Stimulated activated CD8-positive, alpha-beta memory T cell treated with anti-CD3 and anti-CD28 coated beads, Interleukin-12 subunit alpha, Interleukin-12 subunit beta, amount 100 ng/mL, for 1 hour (primary cell): ENCODE measurements at regions not wholly inside any gene's neighbourhood (a gene's known extent, or its start where the extent isn't known, plus 50 kb on each side); places are given as distances from the start of the nearest gene placed in this dataset.
"Not testable (repeated sequence)": the region's sequence is repeated elsewhere in the genome, so short reads cannot be mapped to it uniquely, and the experiment has no call there.

Experiments
- DNase-seq: peaks from one replicate; pipeline ENCODE4 v3.0.0-alpha.2; 2020; ENCODE audit warnings: low read depth

DNA sequence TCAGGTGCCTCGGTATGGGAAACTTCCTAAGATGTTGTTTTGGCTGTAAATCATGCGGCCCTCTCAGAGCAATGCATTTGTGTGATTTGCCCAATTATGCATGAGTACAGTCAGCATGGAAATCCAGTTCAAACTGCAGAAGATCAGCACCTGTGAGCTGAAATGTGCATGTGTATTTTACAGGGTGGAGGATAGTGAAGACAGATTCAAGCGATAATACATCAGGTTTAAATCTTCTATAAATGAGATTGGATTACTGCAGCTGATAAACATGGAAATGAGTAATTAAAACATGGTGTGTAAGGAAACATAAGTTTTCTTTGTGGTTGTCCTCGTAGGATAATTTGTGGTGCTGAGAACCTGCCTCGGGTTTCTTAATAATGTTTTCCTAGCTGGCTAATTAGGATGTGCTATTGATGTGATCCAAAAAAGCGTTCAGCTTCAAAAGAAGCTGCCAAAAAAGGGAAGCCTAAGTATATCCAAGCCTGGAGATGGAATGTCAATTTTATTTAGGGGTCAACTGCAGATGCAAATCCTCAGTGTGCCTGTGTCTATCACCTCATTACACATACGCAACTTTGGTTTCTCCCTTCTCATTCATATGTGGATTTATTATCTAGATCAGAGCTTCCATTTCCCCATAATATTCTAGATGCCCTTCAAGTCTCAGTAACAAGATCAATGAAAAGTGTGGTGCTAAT lies 117.1 kb upstream of the CCDC28A start:
- DNase-seq: no peak

DNA sequence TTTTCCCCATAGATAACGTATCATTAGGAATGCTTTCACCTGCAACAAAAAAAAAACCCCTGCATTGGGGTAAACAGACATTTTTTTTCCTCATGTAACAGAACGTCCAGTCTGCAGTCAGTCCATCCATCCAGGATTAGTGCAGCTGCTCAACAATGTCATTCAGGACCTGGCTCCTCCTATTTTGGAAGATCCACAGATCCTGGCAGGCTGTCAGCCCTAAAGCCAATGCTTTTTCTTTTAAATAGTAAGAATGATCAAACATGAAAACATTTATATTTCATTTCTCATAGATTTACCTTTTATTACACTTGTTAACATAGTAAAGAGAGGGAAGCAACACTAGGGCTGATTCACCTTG lies 116.5 kb upstream of the CCDC28A start:
- DNase-seq: no peak

DNA sequence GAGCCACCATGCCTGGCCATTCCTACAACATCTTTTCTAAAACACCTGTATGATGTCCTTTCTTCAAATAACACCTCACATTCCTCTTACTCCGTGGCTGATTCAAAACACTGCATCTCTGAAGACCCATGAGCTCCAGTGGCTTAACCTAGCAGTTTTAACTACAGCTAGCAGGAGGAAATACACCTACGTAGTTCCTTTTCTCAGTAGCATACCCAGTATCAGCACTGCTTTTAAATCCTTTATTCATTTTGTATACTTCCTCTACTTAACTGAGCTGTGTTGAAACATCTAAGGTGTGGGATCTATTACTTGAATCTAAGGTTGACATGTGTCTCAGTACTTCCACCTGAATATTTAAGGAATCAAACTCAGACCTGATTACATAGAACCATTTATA lies 113.6 kb upstream of the CCDC28A start:
- DNase-seq: no peak

DNA sequence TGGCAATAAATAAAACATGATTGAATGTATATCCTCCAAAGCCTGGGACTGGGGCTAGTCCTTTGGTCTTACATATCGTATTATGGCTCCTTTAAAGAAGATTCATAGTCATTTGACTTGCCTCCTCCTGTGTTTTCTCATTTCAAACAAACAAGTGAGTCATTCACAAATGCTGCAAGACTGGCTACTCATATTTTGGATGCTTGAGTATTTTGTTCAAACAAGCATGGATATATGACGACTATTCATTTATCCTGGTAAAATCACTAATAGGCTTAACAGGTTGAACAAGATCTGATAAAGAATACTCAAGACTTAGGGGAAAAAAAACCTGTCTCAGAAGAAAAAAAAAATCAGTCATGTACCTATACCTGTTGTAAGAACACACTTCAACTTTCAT lies 111.1 kb upstream of the CCDC28A start:
- DNase-seq: no peak

DNA sequence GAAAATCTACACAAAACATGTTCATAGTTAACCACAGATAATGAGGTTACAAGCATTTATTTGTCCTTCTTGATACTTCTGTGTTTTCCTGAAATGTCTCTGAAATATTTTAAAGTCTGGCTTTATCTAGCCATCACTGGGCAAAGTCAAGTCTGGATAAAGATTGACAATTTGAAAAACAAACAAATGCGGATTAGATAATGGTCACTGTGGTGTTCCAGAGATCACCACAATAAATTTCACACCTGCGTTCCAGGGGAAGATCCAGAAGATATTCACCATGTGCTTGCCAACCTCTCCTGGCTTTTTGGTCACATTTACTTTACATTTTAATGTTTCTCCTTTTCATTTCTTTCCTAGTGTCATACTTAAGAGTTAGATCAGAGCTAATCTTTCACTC lies 109.7 kb upstream of the CCDC28A start:
- DNase-seq: no peak

DNA sequence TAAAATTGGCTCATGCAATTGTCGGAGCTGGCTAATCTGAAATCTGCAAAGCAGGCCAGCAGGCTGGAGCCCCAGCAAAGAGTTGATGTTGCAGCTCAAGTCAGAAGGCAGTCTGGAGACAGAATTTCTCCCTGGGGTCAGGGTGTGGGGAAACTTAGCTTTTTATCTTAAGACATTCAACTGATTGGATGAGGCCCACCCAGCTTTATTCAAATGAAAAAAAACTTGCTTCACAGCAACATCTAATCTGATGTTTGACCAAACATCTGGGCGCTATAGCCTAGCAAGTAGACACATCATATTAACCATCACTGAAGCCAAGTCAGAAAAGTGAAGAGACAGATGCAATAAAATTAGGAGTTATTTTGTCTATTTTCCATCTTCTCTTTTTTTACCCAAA lies 108.8 kb upstream of the CCDC28A start:
- DNase-seq: no peak

DNA sequence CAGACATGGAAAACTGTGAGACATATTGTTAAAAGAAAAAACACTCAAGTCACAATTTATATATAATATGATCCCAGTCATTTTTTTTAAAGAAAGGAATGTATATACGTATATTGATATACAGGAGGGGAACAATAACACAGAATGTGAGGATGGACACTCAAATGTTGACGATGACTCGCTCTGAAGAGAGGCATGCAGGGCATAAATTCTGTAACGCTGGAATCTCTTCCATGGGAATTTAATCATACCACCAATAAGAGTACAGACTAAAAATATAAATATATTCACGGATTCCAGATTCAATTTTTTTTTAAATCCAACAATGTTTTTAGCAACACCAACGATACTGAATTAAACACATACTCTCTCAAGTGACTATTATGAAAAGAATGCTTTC lies 106.9 kb upstream of the CCDC28A start:
- DNase-seq: no peak

DNA sequence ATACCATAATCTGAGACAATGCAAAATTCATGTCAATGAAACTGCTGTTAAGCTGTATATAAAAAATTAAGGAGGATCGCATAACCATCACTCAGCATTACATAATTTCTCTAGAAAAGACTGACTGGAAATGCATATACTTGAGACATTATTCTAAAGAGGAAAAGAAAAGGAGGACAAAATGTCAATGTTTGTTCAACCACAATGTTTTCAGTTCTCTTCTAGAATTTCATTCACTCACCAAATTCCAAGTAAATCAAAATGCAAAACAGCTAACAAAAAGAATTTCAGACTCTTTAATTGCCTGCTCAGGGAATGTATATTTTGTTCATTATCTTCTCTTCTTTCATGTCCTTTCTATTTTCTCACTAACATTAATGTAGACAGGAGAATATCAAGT lies 106.2 kb upstream of the CCDC28A start:
- DNase-seq: no peak

DNA sequence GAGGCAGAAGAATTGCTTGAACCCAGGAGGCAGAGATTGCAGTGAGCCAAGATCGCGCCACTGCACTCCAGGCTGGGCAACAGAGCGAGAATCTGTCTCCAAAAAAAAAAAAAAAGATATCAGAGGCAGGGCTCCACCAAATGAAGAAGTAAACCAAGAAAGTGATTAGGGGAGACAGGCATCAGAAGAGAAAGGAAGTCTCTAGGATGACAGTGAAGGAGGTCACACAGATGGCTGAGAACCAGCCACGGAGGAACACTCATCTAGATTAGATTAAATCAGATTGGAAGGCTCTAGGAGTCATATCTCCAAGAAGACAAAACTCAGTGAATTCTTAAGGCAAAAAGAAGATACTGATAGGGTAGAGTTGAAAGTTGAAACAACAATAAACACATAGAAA lies 102.2 kb upstream of the CCDC28A start:
- no peak for DNase-seq

DNA sequence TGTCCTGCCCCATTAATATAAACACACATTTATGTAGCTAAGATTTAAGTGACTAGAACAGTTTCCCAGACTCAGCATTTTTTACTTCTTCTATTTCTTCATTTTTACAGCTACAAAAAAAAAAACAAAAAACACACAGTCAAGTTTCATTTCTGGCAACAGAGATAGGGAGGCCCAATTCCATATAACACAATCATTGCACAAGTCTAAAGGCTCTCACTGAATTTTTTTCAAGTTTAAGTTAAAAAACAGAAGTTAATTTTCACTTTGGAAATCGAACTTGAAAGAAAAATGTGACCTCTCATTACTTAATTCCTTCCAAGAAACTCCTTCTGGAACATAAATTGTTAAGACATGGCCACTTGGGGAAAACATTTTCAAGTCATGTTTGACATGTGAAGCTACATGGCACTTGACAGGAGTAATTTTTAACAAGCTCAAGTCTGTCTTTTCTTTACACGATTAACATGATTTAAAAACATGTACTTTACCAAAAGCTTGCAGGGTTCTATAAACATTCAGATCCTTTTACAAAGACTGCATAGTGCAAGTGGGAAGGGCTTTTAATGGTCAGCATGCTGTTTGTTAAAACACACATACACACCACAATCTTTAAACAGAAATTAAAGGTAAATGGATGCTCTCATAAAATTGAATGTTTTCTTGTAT lies 100.1 kb upstream of the CCDC28A start:
- DNase-seq: no peak

DNA sequence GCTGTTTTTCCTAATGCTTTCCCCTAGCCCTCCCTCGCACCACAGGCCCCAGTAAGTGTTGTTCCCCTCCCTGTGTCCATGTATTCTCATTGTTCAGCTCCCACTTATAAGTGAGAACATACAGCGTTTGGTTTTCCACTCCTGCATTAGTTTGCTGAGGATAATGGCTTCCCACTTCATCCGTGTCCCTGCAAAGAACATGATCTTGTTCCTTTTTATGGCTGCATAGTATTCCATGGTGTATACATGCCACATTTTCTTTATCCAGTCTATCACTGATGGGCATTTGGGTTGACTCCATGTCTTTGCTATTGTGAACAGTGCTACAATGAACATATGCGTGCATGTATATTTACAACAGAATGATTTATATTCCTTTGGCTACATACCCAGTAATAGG lies 99.1 kb upstream of the CCDC28A start:
- not testable (repeated sequence) for DNase-seq

DNA sequence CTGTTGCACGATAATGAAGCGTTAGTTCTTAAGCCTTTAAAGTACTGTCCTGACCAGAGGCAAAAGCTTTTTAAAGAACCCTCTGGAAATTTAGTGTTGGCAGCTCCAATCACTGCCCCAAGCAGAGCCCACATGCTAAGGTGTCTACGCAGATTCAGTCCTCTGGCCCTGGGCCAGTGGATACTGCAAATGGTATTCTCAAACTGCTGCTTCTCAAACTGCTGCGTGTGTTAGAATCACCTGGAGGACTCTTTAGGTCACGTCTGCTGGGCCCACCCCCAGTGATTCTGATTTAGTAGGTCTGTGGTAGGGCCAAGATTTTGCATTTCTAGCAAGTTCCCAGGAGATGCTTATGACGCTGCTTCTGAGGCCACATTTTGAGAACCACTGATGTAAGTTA lies 96.0 kb upstream of the CCDC28A start:
- no peak for DNase-seq

DNA sequence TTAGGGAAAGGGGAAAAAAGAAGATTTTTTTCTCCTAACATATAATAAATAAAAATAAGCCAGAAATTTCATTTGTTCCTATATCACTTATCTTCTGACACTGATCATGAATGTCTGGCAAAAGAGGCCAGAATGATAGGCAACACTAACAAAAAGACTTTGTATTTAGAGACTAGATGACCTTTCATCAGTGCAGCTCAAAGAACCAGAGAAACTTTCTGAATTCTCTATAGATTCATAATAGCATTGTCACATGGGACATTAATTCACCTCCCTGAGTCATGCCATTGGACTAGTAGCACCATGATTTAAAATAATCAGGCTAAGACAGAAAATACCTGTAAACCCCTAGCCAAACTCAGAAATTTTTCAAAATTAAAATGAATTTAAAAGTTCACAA lies 95.4 kb upstream of the CCDC28A start:
- DNase-seq: no peak

DNA sequence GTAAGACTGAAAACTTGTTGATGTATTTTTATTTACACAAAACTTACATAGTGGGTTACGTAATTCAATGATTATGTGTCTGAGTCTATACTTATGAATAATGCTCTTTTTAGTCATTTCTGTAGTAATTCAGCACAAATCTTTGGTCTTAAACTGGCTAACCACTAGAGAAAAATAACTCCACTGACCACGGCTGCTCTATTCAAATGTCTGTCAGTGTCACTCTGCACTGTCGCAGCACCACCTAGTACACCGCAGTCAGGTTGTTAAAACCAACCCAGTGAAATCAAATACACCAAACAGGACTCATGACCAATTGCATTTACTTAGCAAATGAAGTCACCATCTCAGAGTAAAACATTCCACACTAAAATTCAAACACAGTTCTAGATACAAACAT lies 93.5 kb upstream of the CCDC28A start:
- no peak for DNase-seq

DNA sequence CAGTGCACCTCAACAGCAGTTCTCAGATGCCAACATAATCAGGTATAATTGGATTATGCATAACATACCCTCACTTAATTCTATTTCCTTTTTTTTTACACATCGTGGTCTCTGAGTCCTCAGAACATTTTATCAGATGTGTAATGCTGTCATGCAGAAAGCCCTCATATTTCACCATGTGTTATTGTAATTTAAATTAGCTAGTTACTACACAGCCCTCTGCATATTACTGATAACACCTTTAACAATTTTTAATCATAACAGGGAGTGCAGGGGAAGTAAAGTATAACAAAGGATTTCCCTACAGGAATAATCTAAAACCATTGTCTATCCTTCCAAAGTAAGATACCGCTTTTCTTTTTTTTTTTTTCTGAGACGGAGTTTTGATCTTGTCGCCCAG lies 91.9 kb upstream of the CCDC28A start:
- DNase-seq: no peak

DNA sequence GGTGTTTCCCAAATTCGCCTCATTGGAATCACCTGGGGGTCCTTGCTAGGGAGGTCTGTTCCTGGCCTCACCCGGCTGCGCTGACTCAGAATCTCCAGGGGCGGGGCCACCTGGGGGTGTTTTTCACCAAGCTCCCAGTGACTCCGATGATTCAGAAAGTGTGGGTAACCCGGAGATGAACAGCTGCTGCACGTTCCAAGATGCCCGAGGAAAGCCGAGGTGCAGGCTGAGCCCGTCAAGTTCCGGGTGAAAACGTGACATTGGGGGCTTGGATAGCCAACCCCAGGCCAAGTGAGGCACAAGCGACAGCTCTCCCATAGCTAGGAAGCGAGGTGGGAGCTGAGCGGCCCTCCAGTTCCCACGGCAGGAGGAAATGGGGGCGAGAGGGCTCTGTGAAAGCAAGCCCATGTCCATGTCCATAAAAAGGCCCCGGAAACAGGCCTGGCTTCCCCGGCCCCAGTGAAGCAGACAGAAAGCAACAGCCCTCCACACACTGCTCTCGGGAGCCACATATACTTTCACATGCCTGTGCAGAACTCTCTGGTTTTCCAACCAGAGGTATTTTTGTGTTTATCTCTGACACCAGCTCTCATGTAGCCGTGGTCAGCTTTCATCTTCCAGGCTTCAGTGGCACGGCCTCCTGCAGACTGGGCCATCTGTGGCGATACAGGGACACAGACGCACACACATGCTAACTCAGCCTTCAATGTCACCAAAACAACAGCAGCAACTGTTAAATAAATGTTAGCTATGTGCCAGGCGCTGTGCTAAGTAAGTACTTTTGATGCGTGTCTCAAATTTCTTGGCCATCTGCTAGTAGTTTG lies 90.7 kb upstream of the CCDC28A start:
- no peak for DNase-seq

DNA sequence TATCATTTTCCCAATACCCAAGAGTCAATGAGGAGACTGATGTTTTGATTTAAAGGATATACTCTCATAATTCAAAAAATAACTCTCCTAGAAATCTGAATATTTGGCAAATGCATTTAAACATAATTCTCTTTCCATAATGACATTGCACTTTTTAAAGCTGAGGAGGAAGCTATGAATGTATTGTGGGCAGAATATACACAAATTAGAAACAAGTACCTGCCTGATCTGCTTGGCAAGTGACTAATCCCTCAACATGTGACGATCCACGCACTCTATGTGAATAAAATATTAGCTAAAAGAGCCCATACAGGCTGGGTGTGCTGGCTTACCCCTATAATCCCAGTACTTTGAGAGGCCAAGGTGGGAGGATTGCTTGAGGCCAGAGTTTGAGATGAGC lies 88.3 kb upstream of the CCDC28A start:
- no peak for DNase-seq

DNA sequence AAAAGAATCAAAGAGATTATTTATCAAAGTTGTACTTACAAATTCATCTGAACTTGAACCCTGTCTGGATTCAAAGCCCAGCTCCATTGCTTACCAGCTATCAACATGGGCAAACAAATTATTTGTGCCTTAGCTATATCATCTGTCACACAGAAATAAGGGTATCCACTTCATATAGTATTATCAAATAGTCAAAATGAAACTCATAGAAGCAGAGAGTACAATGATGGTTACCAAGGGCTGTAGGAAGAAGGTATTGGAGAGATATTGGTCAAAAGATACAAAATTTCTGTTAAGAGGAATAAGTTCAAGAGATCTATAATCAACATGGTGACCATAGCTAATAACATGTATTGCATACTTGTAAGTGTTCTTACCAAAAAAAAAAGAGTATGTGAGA lies 87.8 kb upstream of the CCDC28A start:
- no peak for DNase-seq

DNA sequence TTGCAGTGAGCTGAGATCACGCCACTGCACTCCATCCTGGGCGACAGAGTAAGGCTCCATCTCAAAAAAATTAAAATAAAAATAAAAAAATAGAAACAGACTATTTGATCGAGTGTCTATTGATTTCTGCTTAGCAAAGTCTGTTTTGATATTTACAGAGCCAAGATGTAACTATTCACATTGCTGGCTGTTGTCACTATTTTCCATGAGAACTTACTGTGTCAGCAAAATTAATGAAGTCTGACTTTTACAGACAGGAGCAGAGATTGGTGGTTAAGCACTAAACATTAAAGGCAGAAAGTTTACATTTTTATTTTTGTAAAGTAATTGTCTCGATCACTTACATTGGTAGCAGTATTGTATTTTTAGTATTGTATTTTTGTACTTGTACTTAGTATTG lies 85.0 kb upstream of the CCDC28A start:
- DNase-seq: no peak

DNA sequence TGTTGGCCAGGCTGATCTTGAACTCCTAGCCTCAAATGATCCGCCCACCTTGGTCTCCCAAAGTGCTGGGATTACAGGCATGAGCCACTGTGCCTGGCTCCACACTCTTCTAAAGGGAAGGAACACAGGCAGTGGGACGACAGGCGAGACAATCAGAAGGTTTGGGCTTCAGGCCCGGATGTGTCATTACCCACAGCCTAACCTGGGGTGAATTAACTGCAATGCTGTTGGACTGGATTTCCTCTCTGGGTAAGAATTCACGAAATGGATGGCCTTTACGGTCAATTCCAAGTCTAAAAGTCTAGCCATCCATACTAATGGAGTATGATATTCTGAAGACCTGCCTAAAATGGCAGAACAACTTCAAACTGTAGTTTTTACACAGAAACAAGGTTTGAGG lies 83.7 kb upstream of the CCDC28A start:
- no peak for DNase-seq

DNA sequence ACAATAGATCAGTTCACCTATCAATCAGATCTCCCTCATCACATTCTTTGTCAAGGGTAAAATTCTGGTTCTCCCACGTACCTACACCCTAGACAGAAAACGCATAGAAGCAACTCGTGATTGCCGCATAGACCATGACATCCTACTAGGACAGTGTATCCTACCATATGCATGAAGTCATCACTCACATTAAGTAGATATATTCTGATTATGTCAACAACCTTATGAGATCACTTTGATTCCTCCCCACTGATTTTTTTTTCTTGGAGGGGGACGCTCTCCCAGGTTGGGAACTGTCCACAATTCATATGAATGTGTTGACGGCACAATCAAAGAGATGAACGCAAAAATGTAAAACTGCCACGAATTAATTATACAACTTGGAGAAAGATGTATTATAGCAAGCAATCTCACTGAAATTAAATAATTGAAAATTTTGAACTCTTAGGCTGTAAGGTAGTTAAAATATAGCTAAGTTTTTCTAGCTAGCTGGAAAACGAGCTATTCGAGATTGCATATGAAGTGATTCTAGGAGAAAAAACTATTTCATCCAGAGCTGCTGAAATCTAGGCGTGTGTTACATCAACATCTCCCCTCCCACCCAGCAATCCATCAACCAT lies 82.5 kb upstream of the CCDC28A start:
- no peak for DNase-seq

DNA sequence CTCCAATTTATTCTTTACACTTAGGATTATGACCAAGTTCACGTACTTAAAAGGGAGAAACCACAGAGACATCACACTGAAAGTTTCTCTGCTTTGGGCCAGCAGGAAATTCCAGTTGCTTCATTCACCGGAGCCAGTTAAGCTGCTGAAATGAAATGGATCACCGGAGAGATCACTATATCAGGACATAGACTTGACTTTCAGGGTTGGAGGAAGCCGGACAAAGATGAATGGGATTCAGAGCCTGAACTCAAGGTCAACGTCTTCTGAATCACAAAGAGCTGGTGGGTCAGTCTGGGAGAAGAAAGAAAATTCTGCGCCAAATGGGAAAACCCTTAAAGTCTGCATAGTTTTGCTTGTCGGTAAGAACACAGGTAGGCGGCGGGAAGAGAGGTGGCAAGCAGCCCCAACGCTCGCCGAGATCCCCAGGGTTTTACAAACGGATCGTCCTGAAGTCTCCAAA lies 81.9 kb upstream of the CCDC28A start:
- DNase-seq: no peak
